Uterus (tissue), 2 donors: ENCODE measurements at regions not wholly inside any gene's neighbourhood (a gene's known extent, or its start where the extent isn't known, plus 50 kb on each side); places are given as distances from the start of the nearest gene placed in this dataset.
"Not testable (repeated sequence)": the region's sequence is repeated elsewhere in the genome, so short reads cannot be mapped to it uniquely, and the experiment has no call there.

Experiments
- CTCF ChIP-seq, 4 experiments: fragments of 200-600 bp in 2 of 4; fragments of 450-650 bp in 2 of 4; sonication (generic) in 2 of 4; IDR thresholded peaks; one replicate each; pipeline ENCODE4 v1.5.1; 2016 to 2019; ENCODE audit warnings: antibody characterized with exemption in 4 of 4, mild to moderate bottlenecking in 2 of 4, moderate library complexity in 1 of 4
- POLR2A ChIP-seq, 2 donors: fragments of 450-650 bp; IDR thresholded peaks; one replicate each; pipeline ENCODE4 v1.6.1; 2016; ENCODE audit warnings: antibody characterized with exemption in 2 of 2, mild to moderate bottlenecking in 1 of 2, moderate library complexity in 1 of 2

GRCh38 chr9:42268729-42269128, 85.3 kb downstream of the SPATA31A6 start:
- not testable (repeated sequence) for TF ChIP-seq CTCF, POLR2A (IDR thresholded peaks at IDR 0.05)
